ENCODE measurements at regions not wholly inside any gene's neighbourhood (a gene's known extent, or its start where the extent isn't known, plus 50 kb on each side); places are given as distances from the start of the nearest gene placed in this dataset.

DNA sequence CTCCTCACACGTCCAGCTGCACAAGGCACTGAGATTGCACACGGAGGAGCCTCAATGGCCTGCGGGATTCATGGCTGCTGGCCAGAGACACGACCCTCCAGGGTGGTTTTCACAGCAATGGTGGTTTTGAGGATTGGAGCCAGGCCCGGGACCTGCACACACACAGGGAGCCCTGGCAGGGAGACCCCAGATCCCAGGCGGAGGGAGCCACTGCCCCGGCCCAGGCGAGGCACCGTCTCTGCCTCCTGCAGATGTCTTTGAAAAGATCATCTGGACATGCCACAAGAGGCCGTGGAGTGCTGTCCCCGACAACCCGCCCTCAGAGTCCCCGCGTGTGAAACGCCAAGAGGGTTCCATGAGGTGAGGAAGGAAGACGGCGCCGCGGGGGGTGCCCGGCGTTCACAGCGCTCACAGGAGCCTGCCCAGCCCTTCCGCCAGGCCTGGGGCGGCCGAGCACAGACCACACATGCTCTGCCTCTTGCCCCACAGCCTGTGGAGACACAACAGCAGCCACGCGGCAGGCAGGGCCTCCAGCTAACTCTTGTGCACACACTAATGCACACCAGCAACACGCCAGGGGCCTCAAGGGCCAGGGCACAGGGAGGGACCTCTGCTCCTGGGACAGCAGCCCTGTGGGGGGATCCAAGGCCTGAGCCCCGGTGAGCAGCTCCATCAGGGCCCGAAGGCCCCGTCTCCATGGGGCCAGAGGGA is 72.8 kb upstream of the CTDP1 start:
- no peak overlapping the region for H3K4me3 ChIP-seq (ENCODE audit: low read depth, low read length)
- TF ChIP-seq CTCF (IDR thresholded peaks at IDR 0.05; ENCODE audit: low read depth, low read length, missing control alignments): no peak
- in situ Hi-C loops (cut with HindIII; ENCODE audit: low sequenced_read_pairs): no loop called here
- DNase-seq (ENCODE audit: low read depth): no peak

- no peak for TF ChIP-seq CTCF (IDR thresholded peaks at IDR 0.05; ENCODE audit: low read depth, low read length, missing control alignments)
- in situ Hi-C loops (cut with HindIII; ENCODE audit: low sequenced_read_pairs): no loop called here
- H3K4me3 ChIP-seq (ENCODE audit: low read depth, low read length): no peak overlapping the region
- DNase-seq (ENCODE audit: low read depth): no peak
Measured at GRCh38 chr18:79607361-79607952, 72.1 kb upstream of the CTDP1 start.

DNA sequence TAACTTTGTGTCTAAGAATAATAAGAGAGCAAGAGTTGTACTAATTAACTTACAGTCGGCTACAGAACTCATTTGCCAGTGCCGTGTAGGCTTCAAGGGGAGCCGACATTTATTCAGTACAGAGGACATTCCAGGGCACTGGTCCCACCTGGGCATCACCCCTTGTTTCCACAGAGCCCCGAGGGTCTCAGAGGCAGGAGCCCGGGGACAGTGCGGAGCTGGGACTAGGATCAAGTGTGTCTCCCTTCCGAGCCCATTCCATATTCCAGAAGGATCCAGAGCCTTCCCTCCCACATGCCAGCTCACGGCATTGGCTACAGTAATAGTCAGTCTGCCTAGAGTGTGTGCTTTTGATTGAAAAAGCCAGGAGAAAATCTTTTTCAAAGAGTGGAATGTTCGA is 71.5 kb upstream of the CTDP1 start:
- DNase-seq (ENCODE audit: low read depth): no peak
- in situ Hi-C loops (cut with HindIII; ENCODE audit: low sequenced_read_pairs): no loop called here
- H3K4me3 ChIP-seq (ENCODE audit: low read depth, low read length): no peak overlapping the region
- TF ChIP-seq CTCF (IDR thresholded peaks at IDR 0.05; ENCODE audit: low read depth, low read length, missing control alignments): no peak

GRCh38 chr18:79608535-79608934 is 71.1 kb upstream of the CTDP1 start:
- no peak for TF ChIP-seq CTCF (IDR thresholded peaks at IDR 0.05; ENCODE audit: low read depth, low read length, missing control alignments)
- in situ Hi-C loops (cut with HindIII; ENCODE audit: low sequenced_read_pairs): no loop called here
- no peak for DNase-seq (ENCODE audit: low read depth)
- H3K4me3 ChIP-seq (ENCODE audit: low read depth, low read length): no peak overlapping the region

DNA sequence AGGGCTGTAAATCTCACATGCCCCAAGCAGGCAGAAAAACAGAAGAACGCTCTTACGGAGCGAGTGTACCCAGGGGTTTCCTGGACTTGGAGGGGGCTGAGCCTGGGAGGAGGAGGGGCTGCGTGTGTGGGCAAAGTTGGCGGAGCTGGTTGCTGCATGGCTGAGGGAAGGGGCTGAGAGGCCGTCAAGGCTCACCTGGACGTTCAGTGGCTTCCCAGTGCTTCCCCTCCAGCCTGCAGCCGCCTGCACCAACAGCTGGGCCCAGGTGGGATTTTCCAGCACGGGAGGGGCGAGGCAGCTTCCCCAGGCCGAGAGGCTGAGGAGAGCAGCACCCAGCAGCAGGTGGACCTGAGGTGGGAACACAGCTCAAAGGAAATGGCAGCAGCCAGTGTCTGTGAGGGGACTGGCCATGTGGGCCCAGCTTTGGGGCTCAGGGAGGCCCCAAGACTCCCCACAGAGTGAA is 70.6 kb upstream of the CTDP1 start:
- in situ Hi-C loops (cut with HindIII; ENCODE audit: low sequenced_read_pairs): no loop called here
- no peak for TF ChIP-seq CTCF (IDR thresholded peaks at IDR 0.05; ENCODE audit: low read depth, low read length, missing control alignments)
- no peak for DNase-seq (ENCODE audit: low read depth)
- no peak overlapping the region for H3K4me3 ChIP-seq (ENCODE audit: low read depth, low read length)

DNA sequence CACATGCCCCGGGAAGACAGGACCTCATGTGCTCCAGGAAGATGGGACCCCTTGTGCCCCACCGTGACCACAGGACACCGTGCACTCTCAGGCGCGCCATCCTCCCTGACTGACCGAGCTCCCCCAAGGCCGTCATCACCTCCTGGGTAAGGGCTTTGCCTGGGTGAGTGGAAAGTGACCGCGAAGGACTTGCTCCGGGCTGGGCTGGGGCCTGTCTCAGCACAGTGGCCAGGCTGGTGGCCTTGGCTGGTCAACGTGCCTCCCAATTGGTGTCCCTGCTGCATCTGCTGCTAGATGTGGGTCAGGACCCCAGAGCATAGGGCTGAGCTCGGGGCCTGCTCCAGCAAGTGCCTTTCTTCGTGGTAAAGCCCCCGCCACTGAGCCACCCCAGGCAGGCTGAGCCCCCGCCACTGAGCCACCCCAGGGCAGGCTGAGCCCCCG is 69.7 kb upstream of the CTDP1 start:
- in situ Hi-C loops (cut with HindIII; ENCODE audit: low sequenced_read_pairs): no loop called here

More for the DNA sequence above, 69.7 kb upstream of the CTDP1 start:
- H3K4me3 ChIP-seq (ENCODE audit: low read depth, low read length): no peak overlapping the region
- TF ChIP-seq CTCF (IDR thresholded peaks at IDR 0.05; ENCODE audit: low read depth, low read length, missing control alignments): no peak
- DNase-seq (ENCODE audit: low read depth): no peak

Data from astrocyte of the cerebellum (primary cell).